Right ventricle myocardium inferior (tissue), 1 donor: ENCODE measurements at regions not wholly inside any gene's neighbourhood (a gene's known extent, or its start where the extent isn't known, plus 50 kb on each side); places are given as distances from the start of the nearest gene placed in this dataset.
"Not testable (repeated sequence)": the region's sequence is repeated elsewhere in the genome, so short reads cannot be mapped to it uniquely, and the experiment has no call there.

Experiments used
- ATAC-seq: fragments of 200-7000 bp; cut with Tn5 transposase; one replicate; pipeline ENCODE4 v1.9.1; 2020; ENCODE audit warnings: mild to moderate bottlenecking, moderate library complexity
- DNase-seq: peaks from one replicate; pipeline ENCODE4 v3.0.0; 2021; ENCODE audit errors: missing footprints
- intact Hi-C: fragments of 100-400 bp; cut with DNase I; formaldehyde crosslinking; loops from one replicate; pipeline ENCODE4 v1.11.0; 2022
- donor health status: DM: no; HTN: yes; CAD: no; lungs with severe emphysema.

- ATAC-seq (no peak), DNase-seq (no peak)
- intact Hi-C loops, result no loop called here
Observed at GRCh38 chr1:25020851-25021590, 90.9 kb upstream of the RUNX3 start.

- DNase-seq, result no peak
- intact Hi-C loops, result no loop called here
- ATAC-seq, result no peak
Observed at GRCh38 chr1:25020173-25020845, 90.2 kb upstream of the RUNX3 start.

- intact Hi-C loops, result no loop called here
- no peak for DNase-seq
- no peak for ATAC-seq
Observed at GRCh38 chr1:25019337-25020172, 89.5 kb upstream of the RUNX3 start.

- intact Hi-C loops, result no loop called here
- peak; percentile 14 for DNase-seq
Observed at GRCh38 chr1:25018943-25019336, 88.9 kb upstream of the RUNX3 start.

GRCh38 chr1:25018110-25018735, 88.1 kb upstream of the RUNX3 start:
- intact Hi-C loops, result no loop called here
- ATAC-seq (no peak), DNase-seq (peak; percentile 40)

More at GRCh38 chr1:25018943-25019336, 88.9 kb upstream of the RUNX3 start:
- no peak for ATAC-seq

- intact Hi-C loops, result no loop called here
- DNase-seq (peak; percentile 27), ATAC-seq (no peak)
Observed at GRCh38 chr1:25017436-25018109, 87.5 kb upstream of the RUNX3 start.

- DNase-seq, result peak; percentile 56
- intact Hi-C loops, result no loop called here
- ATAC-seq, result no peak
Observed at GRCh38 chr1:25012966-25013962, 83.2 kb upstream of the RUNX3 start.

- no peak for ATAC-seq
Observed at GRCh38 chr1:25011943-25012638, 82.0 kb upstream of the RUNX3 start.

GRCh38 chr1:25011275-25011674, 81.2 kb upstream of the RUNX3 start:
- ATAC-seq (no peak), DNase-seq (no peak)
- intact Hi-C loops, result no loop called here

More at GRCh38 chr1:25011943-25012638, 82.0 kb upstream of the RUNX3 start:
- peak; percentile 20 for DNase-seq
- intact Hi-C loops, result no loop called here

GRCh38 chr1:25009671-25010262, 79.7 kb upstream of the RUNX3 start:
- intact Hi-C loops, result no loop called here
- ATAC-seq (no peak), DNase-seq (peak; percentile 37)

GRCh38 chr1:25008192-25008485, 78.1 kb upstream of the RUNX3 start:
- DNase-seq (no peak), ATAC-seq (no peak)
- intact Hi-C loops, result no loop called here

- intact Hi-C loops, ATAC-seq: not testable (repeated sequence)
- DNase-seq, result peak; percentile 15
Observed at GRCh38 chr1:25007390-25008191, 77.5 kb upstream of the RUNX3 start.

GRCh38 chr1:25006770-25007169, 76.7 kb upstream of the RUNX3 start:
- DNase-seq (peak; percentile 54), ATAC-seq (no peak)
- intact Hi-C loops, result no loop called here

GRCh38 chr1:25004355-25004754, 74.3 kb upstream of the RUNX3 start:
- ATAC-seq, result no peak

GRCh38 chr1:25003457-25004190, 73.5 kb upstream of the RUNX3 start:
- intact Hi-C loops, result no loop called here
- DNase-seq (no peak), ATAC-seq (no peak)

More at GRCh38 chr1:25004355-25004754, 74.3 kb upstream of the RUNX3 start:
- intact Hi-C loops, result no loop called here
- DNase-seq, result peak; percentile 43
